Osteoblast (primary cell): ENCODE measurements at regions not wholly inside any gene's neighbourhood (a gene's known extent, or its start where the extent isn't known, plus 50 kb on each side); places are given as distances from the start of the nearest gene placed in this dataset.
A peak's percentile ranks its signal among the peaks of the same experiment; 100 is the strongest.

Experiments
- DNase-seq: peaks from one replicate; pipeline ENCODE4 v3.0.0; 2011; ENCODE audit warnings: low spot score, mixed read lengths; ENCODE audit not compliant: insufficient read length; ENCODE audit errors: missing footprints
- H2AFZ ChIP-seq: 2 replicates; pipeline ENCODE4 v1.6.0; 2011; ENCODE audit warnings: mild to moderate bottlenecking, low read length
- H3K27ac ChIP-seq: 2 replicates; pipeline ENCODE4 v1.5.1; 2011; ENCODE audit warnings: mild to moderate bottlenecking, low read depth, low read length, moderate library complexity
- H3K27me3 ChIP-seq: 2 replicates; pipeline ENCODE4 v1.6.0; 2012; ENCODE audit warnings: mild to moderate bottlenecking, control low read depth, inconsistent platforms, low read length, moderate library complexity; ENCODE audit not compliant: insufficient read depth
- H3K36me3 ChIP-seq: 2 replicates; pipeline ENCODE4 v1.5.1; 2011; ENCODE audit warnings: mild to moderate bottlenecking, low read length, control low read depth, moderate library complexity; ENCODE audit not compliant: insufficient read depth
- H3K4me1 ChIP-seq: 2 replicates; pipeline ENCODE4 v1.5.1; 2011; ENCODE audit warnings: mild to moderate bottlenecking, low read length, control low read depth, moderate library complexity; ENCODE audit not compliant: insufficient read depth
- H3K4me2 ChIP-seq: 2 replicates; pipeline ENCODE4 v1.6.0; 2011; ENCODE audit warnings: mild to moderate bottlenecking, low read length; ENCODE audit not compliant: insufficient read depth
- H3K4me3 ChIP-seq: fragments of 200-600 bp; sonication (generic); 3 replicates; pipeline ENCODE4 v1.5.1; 2012; ENCODE audit warnings: mild to moderate bottlenecking, low read length, inconsistent platforms; ENCODE audit not compliant: insufficient read depth
- H3K79me2 ChIP-seq: 2 replicates; pipeline ENCODE4 v1.6.0; 2012; ENCODE audit warnings: mild to moderate bottlenecking, low read length, control low read depth, inconsistent platforms; ENCODE audit not compliant: insufficient read depth
- H3K9me3 ChIP-seq: 2 replicates; pipeline ENCODE4 v1.5.1; 2011; ENCODE audit warnings: low read depth, low read length, control low read depth
- H4K20me1 ChIP-seq: 2 replicates; pipeline ENCODE4 v1.6.0; 2012; ENCODE audit warnings: mild to moderate bottlenecking, low read length, control low read depth; ENCODE audit not compliant: insufficient read depth
- TF ChIP-seq, protein P1 (sequence below): IDR thresholded peaks from 2 replicates; pipeline ENCODE4 v1.5.1; 2011; ENCODE audit warnings: mild to moderate bottlenecking, low read depth, low read length, moderate library complexity; ENCODE audit errors: extremely low read depth

DNA sequence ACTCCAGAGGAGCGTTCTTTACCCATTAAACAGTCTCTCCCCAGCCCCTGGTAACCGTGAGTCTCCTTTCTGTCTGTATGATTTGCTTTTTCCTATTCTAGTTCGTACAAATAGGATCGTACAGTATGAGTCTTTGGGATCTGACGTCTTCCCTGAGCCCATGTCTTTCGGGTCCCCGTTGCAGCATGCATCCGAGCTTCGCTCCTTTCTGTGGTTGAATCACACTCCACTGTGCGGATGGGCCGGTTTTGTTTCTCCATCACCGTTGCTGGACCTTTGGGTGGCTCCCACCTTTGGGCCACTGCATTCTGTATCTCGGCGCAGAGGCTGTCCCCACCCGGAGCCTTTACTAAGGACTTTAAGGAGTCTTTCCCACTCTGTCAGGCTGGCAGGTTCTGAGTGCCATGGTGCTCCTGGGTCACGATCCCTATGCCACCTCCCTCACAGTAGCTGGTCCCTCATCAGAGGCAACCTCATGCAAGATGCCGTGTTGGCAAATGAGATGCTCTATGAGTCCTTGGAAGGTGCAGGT is 145.7 kb upstream of the COL5A1 start:
- TF ChIP-seq, protein P1, sequence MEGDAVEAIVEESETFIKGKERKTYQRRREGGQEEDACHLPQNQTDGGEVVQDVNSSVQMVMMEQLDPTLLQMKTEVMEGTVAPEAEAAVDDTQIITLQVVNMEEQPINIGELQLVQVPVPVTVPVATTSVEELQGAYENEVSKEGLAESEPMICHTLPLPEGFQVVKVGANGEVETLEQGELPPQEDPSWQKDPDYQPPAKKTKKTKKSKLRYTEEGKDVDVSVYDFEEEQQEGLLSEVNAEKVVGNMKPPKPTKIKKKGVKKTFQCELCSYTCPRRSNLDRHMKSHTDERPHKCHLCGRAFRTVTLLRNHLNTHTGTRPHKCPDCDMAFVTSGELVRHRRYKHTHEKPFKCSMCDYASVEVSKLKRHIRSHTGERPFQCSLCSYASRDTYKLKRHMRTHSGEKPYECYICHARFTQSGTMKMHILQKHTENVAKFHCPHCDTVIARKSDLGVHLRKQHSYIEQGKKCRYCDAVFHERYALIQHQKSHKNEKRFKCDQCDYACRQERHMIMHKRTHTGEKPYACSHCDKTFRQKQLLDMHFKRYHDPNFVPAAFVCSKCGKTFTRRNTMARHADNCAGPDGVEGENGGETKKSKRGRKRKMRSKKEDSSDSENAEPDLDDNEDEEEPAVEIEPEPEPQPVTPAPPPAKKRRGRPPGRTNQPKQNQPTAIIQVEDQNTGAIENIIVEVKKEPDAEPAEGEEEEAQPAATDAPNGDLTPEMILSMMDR: no peak
- Histone ChIP-seq H3K4me1 (peaks cover 21% of the 10 kb centered on the region), H4K20me1 (no peaks in the 10 kb centered on the region), H3K4me3 (no peak overlapping the region), H3K4me2 (no peak overlapping the region), H3K9me3 (no peaks in the 10 kb centered on the region), H3K27ac (peak overlapping the region; percentile 88), H2AFZ (peak overlapping the region; percentile 27), H3K36me3 (no peaks in the 10 kb centered on the region), H3K27me3 (peaks cover 2% of the 10 kb centered on the region), H3K79me2 (no peaks in the 10 kb centered on the region)
- peak; percentile 46 for DNase-seq

DNA sequence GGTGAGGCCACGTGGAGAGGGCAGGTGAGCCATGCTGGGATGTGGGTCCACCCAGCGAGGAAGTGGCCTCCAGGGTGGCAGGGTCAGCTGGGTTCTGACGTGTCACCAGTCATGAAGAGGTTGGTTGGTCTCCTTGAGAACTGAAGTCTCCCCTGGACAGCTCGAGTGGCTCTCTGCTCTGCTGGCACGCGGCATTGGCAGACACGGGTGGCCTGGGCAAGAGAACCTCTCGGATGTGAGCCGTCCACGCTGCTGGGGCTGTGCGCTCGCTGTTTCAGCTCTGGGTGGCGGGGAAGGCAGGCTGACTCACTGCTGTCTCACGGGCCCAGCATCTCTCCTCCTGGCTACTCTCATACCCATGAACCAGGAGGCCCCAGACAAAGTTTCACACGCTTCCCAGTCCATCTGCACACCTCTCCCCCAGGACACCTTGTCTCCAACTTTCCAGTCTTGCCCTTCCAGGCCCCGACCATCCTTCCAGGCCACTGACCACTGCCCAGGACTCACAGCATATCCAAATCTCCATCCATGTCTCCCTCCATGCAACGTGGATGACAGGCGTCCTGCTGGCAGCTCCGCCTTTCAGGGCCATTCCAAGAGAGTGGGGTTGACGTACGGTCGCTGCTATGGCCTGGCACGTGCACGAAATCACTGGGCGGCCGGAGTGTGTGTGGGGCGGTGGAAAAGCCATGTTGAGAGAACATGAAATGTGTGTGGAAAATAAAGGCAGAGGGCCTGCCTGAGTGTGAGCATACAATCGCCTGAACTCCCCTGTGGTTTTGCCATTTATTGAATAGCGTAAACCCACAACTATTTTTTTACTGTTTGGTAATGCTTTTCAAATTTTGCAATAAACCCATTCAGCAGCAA is 145.0 kb upstream of the COL5A1 start:
- Histone ChIP-seq H3K27me3 (peaks cover 9% of the 10 kb centered on the region), H3K36me3 (no peaks in the 10 kb centered on the region), H3K27ac (peak overlapping the region; percentile 88), H2AFZ (peak overlapping the region; percentile 87), H3K4me2 (peak overlapping the region; percentile 69), H4K20me1 (no peaks in the 10 kb centered on the region), H3K4me3 (peak overlapping the region; percentile 35), H3K79me2 (no peaks in the 10 kb centered on the region), H3K9me3 (no peaks in the 10 kb centered on the region), H3K4me1 (peaks cover 21% of the 10 kb centered on the region)
- DNase-seq: peak; percentile 98
- TF ChIP-seq, protein P1: no peak

- Histone ChIP-seq H3K27me3 (peaks cover 13% of the 10 kb centered on the region), H3K4me2 (peak overlapping the region; percentile 69), H3K9me3 (no peaks in the 10 kb centered on the region), H2AFZ (no peak overlapping the region), H3K4me3 (no peak overlapping the region), H3K27ac (peak overlapping the region; percentile 88), H4K20me1 (no peaks in the 10 kb centered on the region), H3K36me3 (no peaks in the 10 kb centered on the region), H3K4me1 (peaks cover 24% of the 10 kb centered on the region), H3K79me2 (no peaks in the 10 kb centered on the region)
- DNase-seq: peak; percentile 86
- TF ChIP-seq, protein P1: no peak
Measured at GRCh38 chr9:134497283-134497860, 144.2 kb upstream of the COL5A1 start.

DNA sequence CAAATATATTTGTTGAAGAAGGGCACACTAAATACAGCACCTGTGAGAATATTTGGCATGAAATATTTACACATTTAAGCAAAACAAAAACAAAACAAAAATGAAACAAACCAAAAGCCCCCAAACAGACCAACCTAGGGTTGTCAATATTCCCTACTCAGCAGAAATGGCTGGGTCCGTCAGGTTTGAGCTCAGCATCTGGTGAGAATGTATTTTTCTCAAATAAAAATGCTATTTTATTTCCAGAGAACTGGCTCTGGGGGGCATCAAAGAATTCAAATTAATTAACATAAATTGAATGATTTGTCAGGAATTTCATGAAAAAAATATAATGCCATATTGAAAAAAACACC is 142.8 kb upstream of the COL5A1 start:
- Histone ChIP-seq H3K9me3 (no peaks in the 10 kb centered on the region), H4K20me1 (no peaks in the 10 kb centered on the region), H3K4me3 (no peak overlapping the region), H3K4me1 (peaks cover 35% of the 10 kb centered on the region), H3K4me2 (no peak overlapping the region), H3K27me3 (peaks cover 13% of the 10 kb centered on the region), H3K36me3 (no peaks in the 10 kb centered on the region), H2AFZ (no peak overlapping the region), H3K79me2 (no peaks in the 10 kb centered on the region), H3K27ac (no peak overlapping the region)
- TF ChIP-seq, protein P1: no peak
- peak; percentile 66 for DNase-seq
